ENCODE measurements at regions not wholly inside any gene's neighbourhood (a gene's known extent, or its start where the extent isn't known, plus 50 kb on each side); places are given as distances from the start of the nearest gene placed in this dataset.

DNA sequence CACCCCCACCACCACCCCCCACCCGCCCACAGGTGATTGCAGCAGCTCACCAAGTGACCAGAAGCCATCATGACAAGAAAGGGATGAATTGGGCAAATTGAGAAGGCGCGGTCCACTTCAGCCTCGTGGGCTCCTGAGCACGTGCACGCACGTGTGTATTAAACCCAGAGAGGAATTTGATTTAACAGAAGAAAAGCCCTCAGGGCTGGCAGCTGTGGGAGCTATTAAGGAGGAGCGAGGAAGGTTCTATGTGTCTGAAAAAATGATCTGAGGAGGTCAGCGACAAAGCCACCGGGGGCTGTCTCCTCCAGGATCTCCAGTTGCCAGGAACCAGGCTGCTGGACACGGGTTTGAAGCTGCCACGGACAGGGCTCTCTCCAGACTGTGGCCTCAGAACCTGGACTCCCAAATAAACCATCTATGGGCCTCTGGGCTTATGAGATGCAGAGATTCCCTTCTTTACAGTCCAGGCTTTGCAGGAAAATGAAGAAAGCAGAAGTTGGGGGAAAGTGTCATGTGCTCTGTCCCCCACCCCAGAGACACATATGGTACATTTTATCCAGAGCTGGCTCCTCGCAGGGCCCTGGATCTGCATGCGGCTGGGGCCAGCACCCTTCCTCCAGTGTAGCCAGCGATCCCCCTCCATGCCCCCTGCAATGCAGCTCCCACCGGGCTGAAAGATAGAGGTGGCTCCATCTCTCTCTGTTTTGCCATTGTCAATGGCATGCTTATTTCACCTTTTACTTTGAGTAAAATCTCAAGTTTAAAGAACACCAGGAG is 219.7 kb upstream of the RPL38 start:
- H3K9me3 ChIP-seq (ENCODE audit: control insufficient read depth, insufficient read depth, low read depth, low read length): no peaks in the 10 kb centered on the region
- intact Hi-C loops (cut with micrococcal nuclease; ENCODE audit: unreplicated experiment) (no loop called here), in situ Hi-C loops (cut with HindIII; ENCODE audit: low pct_unique_long_range_greater_than_20kb, low sequenced_read_pairs) (no loop called here)
- TF ChIP-seq TCF7L2 (IDR thresholded peaks at IDR 0.05; ENCODE audit: low read depth, low read length): no peak
- TF ChIP-seq, protein P1, sequence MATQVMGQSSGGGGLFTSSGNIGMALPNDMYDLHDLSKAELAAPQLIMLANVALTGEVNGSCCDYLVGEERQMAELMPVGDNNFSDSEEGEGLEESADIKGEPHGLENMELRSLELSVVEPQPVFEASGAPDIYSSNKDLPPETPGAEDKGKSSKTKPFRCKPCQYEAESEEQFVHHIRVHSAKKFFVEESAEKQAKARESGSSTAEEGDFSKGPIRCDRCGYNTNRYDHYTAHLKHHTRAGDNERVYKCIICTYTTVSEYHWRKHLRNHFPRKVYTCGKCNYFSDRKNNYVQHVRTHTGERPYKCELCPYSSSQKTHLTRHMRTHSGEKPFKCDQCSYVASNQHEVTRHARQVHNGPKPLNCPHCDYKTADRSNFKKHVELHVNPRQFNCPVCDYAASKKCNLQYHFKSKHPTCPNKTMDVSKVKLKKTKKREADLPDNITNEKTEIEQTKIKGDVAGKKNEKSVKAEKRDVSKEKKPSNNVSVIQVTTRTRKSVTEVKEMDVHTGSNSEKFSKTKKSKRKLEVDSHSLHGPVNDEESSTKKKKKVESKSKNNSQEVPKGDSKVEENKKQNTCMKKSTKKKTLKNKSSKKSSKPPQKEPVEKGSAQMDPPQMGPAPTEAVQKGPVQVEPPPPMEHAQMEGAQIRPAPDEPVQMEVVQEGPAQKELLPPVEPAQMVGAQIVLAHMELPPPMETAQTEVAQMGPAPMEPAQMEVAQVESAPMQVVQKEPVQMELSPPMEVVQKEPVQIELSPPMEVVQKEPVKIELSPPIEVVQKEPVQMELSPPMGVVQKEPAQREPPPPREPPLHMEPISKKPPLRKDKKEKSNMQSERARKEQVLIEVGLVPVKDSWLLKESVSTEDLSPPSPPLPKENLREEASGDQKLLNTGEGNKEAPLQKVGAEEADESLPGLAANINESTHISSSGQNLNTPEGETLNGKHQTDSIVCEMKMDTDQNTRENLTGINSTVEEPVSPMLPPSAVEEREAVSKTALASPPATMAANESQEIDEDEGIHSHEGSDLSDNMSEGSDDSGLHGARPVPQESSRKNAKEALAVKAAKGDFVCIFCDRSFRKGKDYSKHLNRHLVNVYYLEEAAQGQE (IDR thresholded peaks at IDR 0.05; ENCODE audit: insufficient read depth in 1 of 2, low read depth in 2 of 2, low read length in 1 of 2): no peak
- no peak for TF ChIP-seq POLR2AphosphoS5 (IDR thresholded peaks at IDR 0.05; ENCODE audit: low read depth, low read length)
- TF ChIP-seq, protein P2, sequence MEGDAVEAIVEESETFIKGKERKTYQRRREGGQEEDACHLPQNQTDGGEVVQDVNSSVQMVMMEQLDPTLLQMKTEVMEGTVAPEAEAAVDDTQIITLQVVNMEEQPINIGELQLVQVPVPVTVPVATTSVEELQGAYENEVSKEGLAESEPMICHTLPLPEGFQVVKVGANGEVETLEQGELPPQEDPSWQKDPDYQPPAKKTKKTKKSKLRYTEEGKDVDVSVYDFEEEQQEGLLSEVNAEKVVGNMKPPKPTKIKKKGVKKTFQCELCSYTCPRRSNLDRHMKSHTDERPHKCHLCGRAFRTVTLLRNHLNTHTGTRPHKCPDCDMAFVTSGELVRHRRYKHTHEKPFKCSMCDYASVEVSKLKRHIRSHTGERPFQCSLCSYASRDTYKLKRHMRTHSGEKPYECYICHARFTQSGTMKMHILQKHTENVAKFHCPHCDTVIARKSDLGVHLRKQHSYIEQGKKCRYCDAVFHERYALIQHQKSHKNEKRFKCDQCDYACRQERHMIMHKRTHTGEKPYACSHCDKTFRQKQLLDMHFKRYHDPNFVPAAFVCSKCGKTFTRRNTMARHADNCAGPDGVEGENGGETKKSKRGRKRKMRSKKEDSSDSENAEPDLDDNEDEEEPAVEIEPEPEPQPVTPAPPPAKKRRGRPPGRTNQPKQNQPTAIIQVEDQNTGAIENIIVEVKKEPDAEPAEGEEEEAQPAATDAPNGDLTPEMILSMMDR (IDR thresholded peaks at IDR 0.05): no peak
- no peak for TF ChIP-seq SIN3A (IDR thresholded peaks at IDR 0.05; ENCODE audit: borderline replicate concordance, insufficient read depth, low read depth, low read length)
- ChIA-PET POLR2A (no interaction called here), CTCF (no interaction called here)
- no peak overlapping the region for H3K27ac ChIP-seq (ENCODE audit: low read length)
- no peaks in the 10 kb centered on the region for H3K36me3 ChIP-seq (ENCODE audit: control insufficient read depth, insufficient read depth, low read length)
- BruUV-seq (replicated peaks): no TSS peak
- DNase-seq (ENCODE audit: low read depth, low spot score) (no peak), ATAC-seq (no peak)
- no peaks in the 10 kb centered on the region for H3K4me1 ChIP-seq (ENCODE audit: control insufficient read depth, insufficient read depth, low read length)
- no peak overlapping the region for H3K4me3 ChIP-seq (ENCODE audit: low read depth in 2 of 2, low read length in 2 of 2)
- no peaks in the 10 kb centered on the region; the same call in 1 of the 2 replicates for H3K27me3 ChIP-seq (ENCODE audit: control insufficient read depth, insufficient read depth, low read length)

- no TSS peak for BruUV-seq (replicated peaks)
- no peak for DNase-seq (ENCODE audit: low read depth, low spot score)
- in situ Hi-C loops (cut with HindIII; ENCODE audit: low pct_unique_long_range_greater_than_20kb, low sequenced_read_pairs) (no loop called here), intact Hi-C loops (cut with micrococcal nuclease; ENCODE audit: unreplicated experiment) (no loop called here)
- H3K9me3 ChIP-seq (ENCODE audit: control insufficient read depth, insufficient read depth, low read depth, low read length): no peaks in the 10 kb centered on the region
- H3K36me3 ChIP-seq (ENCODE audit: control insufficient read depth, insufficient read depth, low read length): no peaks in the 10 kb centered on the region
- CTCF ChIA-PET: interaction anchor here (0.6 kb wide), 1 partner anchor 9 kb away, joined by 7 read pairs; no protein-coding TSS in a partner anchor
- no peak for ATAC-seq
- no peaks in the 10 kb centered on the region for H3K4me1 ChIP-seq (ENCODE audit: control insufficient read depth, insufficient read depth, low read length)
- peaks cover 2% of the 10 kb centered on the region; the same call in 1 of the 2 replicates for H3K27me3 ChIP-seq (ENCODE audit: control insufficient read depth, insufficient read depth, low read length)
- TF ChIP-seq, protein P1 (IDR thresholded peaks at IDR 0.05; ENCODE audit: insufficient read depth in 1 of 2, low read depth in 2 of 2, low read length in 1 of 2): no peak
- TF ChIP-seq TCF7L2 (IDR thresholded peaks at IDR 0.05; ENCODE audit: low read depth, low read length) (no peak), POLR2AphosphoS5 (IDR thresholded peaks at IDR 0.05; ENCODE audit: low read depth, low read length) (no peak), SIN3A (IDR thresholded peaks at IDR 0.05; ENCODE audit: borderline replicate concordance, insufficient read depth, low read depth, low read length) (no peak)
- TF ChIP-seq, protein P2 (IDR thresholded peaks at IDR 0.05): no peak
- H3K4me3 ChIP-seq (ENCODE audit: low read depth in 2 of 2, low read length in 2 of 2): no peak overlapping the region
- no peak overlapping the region for H3K27ac ChIP-seq (ENCODE audit: low read length)
- POLR2A ChIA-PET: no interaction called here
Measured at GRCh38 chr17:73984941-73985340, 218.5 kb upstream of the RPL38 start.

Measured in Panc1 (cell line).